ENCODE measurements at regions not wholly inside any gene's neighbourhood (a gene's known extent, or its start where the extent isn't known, plus 50 kb on each side); places are given as distances from the start of the nearest gene placed in this dataset.

GRCh38 chr5:164763206-164763605, 1257.8 kb downstream of the MAT2B start:
- Histone ChIP-seq H2AFZ (ENCODE audit: control insufficient read depth, low read length) (no peak overlapping the region), H3K9me1 (ENCODE audit: control insufficient read depth, extremely low read depth, insufficient read depth, low read length) (no peaks in the 10 kb centered on the region), H3K27me3 (ENCODE audit: control insufficient read depth, extremely low read depth, insufficient read depth, low read length) (no peaks in the 10 kb centered on the region), H3K9ac (ENCODE audit: control insufficient read depth, extremely low read depth, insufficient read depth, low read length) (no peak overlapping the region), H3K4me2 (ENCODE audit: control insufficient read depth, extremely low read depth, insufficient read depth, low read depth, low read length) (no peak overlapping the region), H3K9me3 (ENCODE audit: control insufficient read depth, low read depth, low read length) (no peaks in the 10 kb centered on the region), H4K20me1 (ENCODE audit: control insufficient read depth, extremely low read depth, insufficient read depth, low read length) (no peaks in the 10 kb centered on the region), H3K4me1 (ENCODE audit: control insufficient read depth, extremely low read depth, insufficient read depth, low read length) (no peaks in the 10 kb centered on the region), H3K36me3 (ENCODE audit: control insufficient read depth in 2 of 2, extremely low read depth in 1 of 2, insufficient read depth in 2 of 2, low read length in 2 of 2) (no peaks in the 10 kb centered on the region), H3K79me2 (ENCODE audit: control insufficient read depth, insufficient read depth, low read length) (no peaks in the 10 kb centered on the region), H3K4me3 (ENCODE audit: control insufficient read depth in 2 of 3, extremely low read depth in 1 of 3, insufficient read depth in 2 of 3, low read depth in 1 of 3, low read length in 3 of 3) (no peak overlapping the region), H3K27ac (ENCODE audit: control insufficient read depth, insufficient read depth, low read length) (no peak overlapping the region)
- TF ChIP-seq EZH2 (IDR thresholded peaks at IDR 0.05; ENCODE audit: low read length) = no peak
- no peak for TF ChIP-seq CTCF (optimal IDR thresholded peaks at IDR 0.05 in 1 of 3, IDR thresholded peaks at IDR 0.05 in 1 of 3, conservative IDR thresholded peaks at IDR 0.05 in 1 of 3; ENCODE audit: extremely low read depth in 1 of 3, insufficient read depth in 2 of 3, low read length in 3 of 3)
- FAIRE-seq (no peak), DNase-seq (ENCODE audit: low read depth, low spot score) (no peak)
- dilution Hi-C loops (cut with MboI; ENCODE audit: extremely low pct_ligation_motif_present, low sequenced_read_pairs) = no loop called here

- no peak overlapping the region for H2AFZ ChIP-seq (ENCODE audit: control insufficient read depth, low read length)
- H3K4me1 ChIP-seq (ENCODE audit: control insufficient read depth, extremely low read depth, insufficient read depth, low read length) = no peaks in the 10 kb centered on the region
- no peaks in the 10 kb centered on the region for H3K36me3 ChIP-seq (ENCODE audit: control insufficient read depth in 2 of 2, extremely low read depth in 1 of 2, insufficient read depth in 2 of 2, low read length in 2 of 2)
- no peak overlapping the region for H3K4me3 ChIP-seq (ENCODE audit: control insufficient read depth in 2 of 3, extremely low read depth in 1 of 3, insufficient read depth in 2 of 3, low read depth in 1 of 3, low read length in 3 of 3)
- H3K27ac ChIP-seq (ENCODE audit: control insufficient read depth, insufficient read depth, low read length) = no peak overlapping the region
- FAIRE-seq (no peak), DNase-seq (ENCODE audit: low read depth, low spot score) (no peak)
- H3K4me2 ChIP-seq (ENCODE audit: control insufficient read depth, extremely low read depth, insufficient read depth, low read depth, low read length) = no peak overlapping the region
- TF ChIP-seq CTCF (optimal IDR thresholded peaks at IDR 0.05 in 1 of 3, IDR thresholded peaks at IDR 0.05 in 1 of 3, conservative IDR thresholded peaks at IDR 0.05 in 1 of 3; ENCODE audit: extremely low read depth in 1 of 3, insufficient read depth in 2 of 3, low read length in 3 of 3) = no peak
- no peak for TF ChIP-seq EZH2 (IDR thresholded peaks at IDR 0.05; ENCODE audit: low read length)
- no peaks in the 10 kb centered on the region for H3K27me3 ChIP-seq (ENCODE audit: control insufficient read depth, extremely low read depth, insufficient read depth, low read length)
- no peaks in the 10 kb centered on the region for H3K9me1 ChIP-seq (ENCODE audit: control insufficient read depth, extremely low read depth, insufficient read depth, low read length)
- dilution Hi-C loops (cut with MboI; ENCODE audit: extremely low pct_ligation_motif_present, low sequenced_read_pairs) = no loop called here
- no peaks in the 10 kb centered on the region for H3K79me2 ChIP-seq (ENCODE audit: control insufficient read depth, insufficient read depth, low read length)
- H4K20me1 ChIP-seq (ENCODE audit: control insufficient read depth, extremely low read depth, insufficient read depth, low read length) = no peaks in the 10 kb centered on the region
- no peak overlapping the region for H3K9ac ChIP-seq (ENCODE audit: control insufficient read depth, extremely low read depth, insufficient read depth, low read length)
- no peaks in the 10 kb centered on the region for H3K9me3 ChIP-seq (ENCODE audit: control insufficient read depth, low read depth, low read length)
Observed at GRCh38 chr5:164772122-164772521, 1266.7 kb downstream of the MAT2B start.

Data from keratinocyte (primary cell).